EH (cell line): ENCODE measurements at regions not wholly inside any gene's neighbourhood (a gene's known extent, or its start where the extent isn't known, plus 50 kb on each side); places are given as distances from the start of the nearest gene placed in this dataset.

Experiments
- DNase-seq: peaks from one replicate; pipeline ENCODE4 v3.0.0-alpha.2; 2015; ENCODE audit warnings: low read depth

DNA sequence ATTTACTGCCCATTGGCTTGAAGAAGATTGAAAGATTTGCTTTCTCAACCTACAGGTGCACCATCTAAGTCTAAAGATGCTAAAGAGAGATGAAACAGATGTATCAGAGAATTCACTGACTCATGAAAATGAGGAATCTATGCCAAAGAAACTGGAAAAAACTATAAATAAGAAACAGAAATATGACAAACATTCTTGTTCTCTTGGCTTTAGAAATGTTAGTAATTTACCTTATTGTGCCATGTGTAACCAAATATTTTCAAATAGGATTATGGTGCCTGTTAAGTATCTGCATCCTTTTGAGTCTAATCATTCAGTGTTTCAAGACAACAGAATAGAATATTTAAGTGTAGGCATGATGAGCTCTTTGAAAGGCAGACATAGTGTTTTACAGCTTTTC, 271.5 kb downstream of the MEX3B start:
- DNase-seq, result no peak

- DNase-seq, result no peak
Measured at GRCh38 chr15:81768773-81769172, 277.0 kb downstream of the MEX3B start.

DNA sequence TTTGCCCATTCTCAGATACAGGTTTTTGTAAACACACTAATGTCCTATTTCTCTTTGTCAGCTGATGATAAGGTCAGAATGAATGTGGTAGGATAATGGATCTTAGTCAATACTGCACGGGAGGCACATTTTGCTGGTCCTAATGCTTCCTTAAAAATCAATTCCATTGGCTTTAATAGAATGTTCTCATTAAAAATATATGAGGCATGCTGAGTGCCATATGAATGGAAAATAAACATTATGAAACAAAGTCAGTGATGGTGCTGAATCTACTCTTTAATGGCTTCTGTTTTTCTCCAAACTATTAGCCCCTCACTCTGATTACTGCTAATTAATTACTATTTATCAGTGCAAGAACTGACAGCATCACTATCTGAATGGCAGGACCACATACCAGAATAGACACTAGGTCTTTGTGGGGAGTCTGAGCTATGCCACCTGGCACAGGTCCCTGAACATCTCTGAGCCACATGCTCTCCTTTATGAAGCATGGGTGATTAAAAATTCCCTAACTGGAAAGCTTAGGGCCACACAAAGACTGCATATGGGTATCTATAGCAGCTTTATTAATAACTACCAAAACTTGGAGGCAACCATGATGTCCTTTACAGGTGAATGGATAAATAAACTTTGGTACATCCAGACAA, 278.9 kb downstream of the MEX3B start:
- no peak for DNase-seq

- DNase-seq, result no peak
Measured at GRCh38 chr15:81765816-81766215, 280.0 kb downstream of the MEX3B start.

GRCh38 chr15:81763304-81763703, 282.5 kb downstream of the MEX3B start:
- no peak for DNase-seq

- no peak for DNase-seq
Measured at GRCh38 chr15:81760686-81761085, 285.1 kb downstream of the MEX3B start.

GRCh38 chr15:81758818-81759284, 287.0 kb downstream of the MEX3B start:
- no peak for DNase-seq

DNA sequence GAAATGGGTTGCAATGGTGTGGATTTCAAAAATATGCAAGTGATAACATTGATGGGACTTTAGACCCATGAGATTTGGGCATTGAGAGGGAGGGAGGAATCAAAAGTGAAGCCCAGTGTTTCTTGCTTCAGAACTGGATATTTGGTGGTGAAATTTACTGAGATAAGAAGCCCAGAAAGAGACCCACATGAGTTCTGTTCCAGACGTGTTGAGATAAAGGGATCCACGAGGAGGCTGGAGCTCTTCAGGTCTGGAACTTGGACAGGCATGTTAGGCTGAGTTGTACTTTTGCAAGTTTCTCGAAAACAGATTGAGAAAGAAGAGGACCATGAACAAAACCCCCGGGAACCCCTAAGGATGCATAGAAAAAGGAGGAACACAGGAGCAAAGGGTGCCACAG, 290.2 kb downstream of the MEX3B start:
- no peak for DNase-seq

DNA sequence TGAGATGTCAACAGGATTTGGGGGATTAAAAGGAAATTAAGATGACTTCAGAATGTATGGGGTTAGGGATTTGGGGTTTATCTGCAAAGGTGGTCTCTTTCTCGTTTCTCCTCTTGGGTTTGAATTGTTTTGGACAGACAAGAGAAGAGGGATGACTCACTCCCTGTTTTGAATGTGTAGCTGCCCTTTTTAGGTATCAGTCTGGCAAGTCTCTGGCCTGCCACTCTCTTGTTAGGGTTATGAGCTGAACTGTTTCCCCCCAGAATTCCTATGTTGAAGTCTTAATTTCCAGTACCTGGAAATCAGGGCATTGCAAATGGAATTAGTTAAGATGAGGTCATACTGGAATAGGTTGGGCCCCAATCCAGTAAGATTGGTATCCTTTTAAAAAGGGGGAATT, 291.7 kb downstream of the MEX3B start:
- no peak for DNase-seq

- peak; percentile 3 for DNase-seq
Measured at GRCh38 chr15:81752974-81753373, 292.8 kb downstream of the MEX3B start.

DNA sequence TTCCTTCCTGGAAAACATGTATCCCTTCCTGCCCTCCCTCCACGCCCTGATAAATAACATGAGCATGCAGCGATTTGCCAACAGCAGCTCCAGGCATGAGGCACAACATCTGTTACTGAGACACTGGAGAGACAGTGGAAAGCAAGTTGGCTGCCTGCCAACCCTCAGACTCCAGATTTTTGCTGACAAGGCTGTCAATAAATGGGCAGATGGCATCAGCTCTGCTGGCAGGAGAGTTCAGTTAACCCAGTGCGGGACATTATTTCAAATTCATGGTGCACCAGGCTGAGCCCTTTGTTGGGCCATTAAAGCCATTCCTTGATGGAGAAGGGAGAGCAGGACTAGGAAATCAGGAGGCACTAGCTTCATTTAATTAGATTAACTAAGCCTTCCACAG, 293.3 kb downstream of the MEX3B start:
- DNase-seq, result peak; percentile 22

DNA sequence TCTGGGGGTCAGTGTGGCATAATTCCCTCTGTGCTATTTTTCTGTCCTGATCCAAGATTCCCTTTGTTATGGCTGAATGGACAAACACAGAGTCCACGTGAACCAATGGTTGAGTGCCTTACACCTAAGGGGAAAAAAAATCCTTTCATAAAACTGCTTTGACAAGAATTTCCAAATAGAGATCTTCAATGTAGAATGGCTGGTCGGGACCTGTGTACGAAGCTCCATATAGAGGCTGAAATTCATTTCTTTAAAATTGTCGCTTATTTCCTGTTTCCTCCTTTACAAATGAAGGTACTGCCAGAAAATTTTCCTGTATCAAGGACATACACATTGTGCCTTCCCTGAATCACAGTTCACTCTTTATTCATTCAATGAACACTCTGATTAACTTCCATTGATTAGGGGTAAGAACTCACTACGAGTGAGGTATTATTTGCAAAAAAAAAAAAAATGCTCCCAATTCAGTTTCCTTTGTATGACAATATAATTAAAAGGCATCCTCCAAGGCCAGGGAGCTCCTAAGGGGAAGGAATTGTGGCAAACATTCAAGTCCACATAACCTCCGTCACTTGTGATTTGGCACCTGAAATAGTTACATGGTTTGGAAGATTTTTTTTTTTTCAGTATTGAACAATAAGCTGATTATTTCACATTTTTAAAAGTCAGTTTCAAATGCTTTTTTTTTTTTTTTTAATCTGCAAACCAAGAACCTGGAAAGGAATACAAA, 293.8 kb downstream of the MEX3B start:
- DNase-seq, result no peak

DNA sequence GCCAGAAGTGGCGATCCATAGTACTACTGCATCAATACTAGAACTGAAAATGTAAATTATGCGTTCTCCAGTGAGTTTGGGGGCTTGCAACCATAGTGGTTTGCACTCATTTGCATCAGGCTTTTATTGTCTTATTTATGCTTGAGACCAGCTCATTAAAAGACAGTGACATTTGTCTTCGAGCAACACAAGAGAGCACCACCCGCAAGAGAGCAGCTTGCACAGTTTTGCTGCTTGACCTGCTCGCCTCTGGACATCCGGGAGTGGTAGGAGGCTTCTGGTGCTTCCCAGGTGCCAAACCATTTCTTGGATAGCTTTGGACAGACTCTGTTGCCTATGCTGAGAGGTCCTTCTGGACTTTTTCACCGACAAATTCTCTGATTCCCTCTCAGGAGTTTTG, 294.6 kb downstream of the MEX3B start:
- no peak for DNase-seq

- no peak for DNase-seq
Measured at GRCh38 chr15:81749716-81750375, 296.0 kb downstream of the MEX3B start.

- DNase-seq, result no peak
Measured at GRCh38 chr15:81747482-81747881, 298.3 kb downstream of the MEX3B start.

- DNase-seq, result no peak
Measured at GRCh38 chr15:81747026-81747425, 298.8 kb downstream of the MEX3B start.

- no peak for DNase-seq
Measured at GRCh38 chr15:81744364-81744763, 301.5 kb downstream of the MEX3B start.

GRCh38 chr15:81740416-81740815, 305.4 kb downstream of the MEX3B start:
- no peak for DNase-seq

DNA sequence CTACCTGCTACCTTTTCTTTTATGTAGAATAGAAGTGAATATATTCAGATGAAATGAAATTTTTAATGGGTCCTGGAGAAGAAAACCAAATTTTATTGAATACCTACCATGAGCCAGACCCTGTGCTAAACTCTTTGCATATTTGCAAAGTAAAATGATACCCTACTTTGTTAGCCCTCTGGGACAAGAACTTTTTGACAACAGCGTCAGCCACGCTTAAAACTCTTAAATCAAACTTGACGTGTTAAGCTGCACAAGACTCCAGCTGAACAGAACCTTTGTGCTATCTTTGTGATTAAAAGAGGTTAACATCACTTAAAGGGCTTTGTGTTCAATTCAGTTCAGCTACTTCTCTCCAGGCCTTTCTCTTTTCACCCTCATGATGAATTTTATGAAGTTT, 316.5 kb downstream of the MEX3B start:
- DNase-seq, result no peak

GRCh38 chr15:81728726-81729125, 317.1 kb downstream of the MEX3B start:
- no peak for DNase-seq

DNA sequence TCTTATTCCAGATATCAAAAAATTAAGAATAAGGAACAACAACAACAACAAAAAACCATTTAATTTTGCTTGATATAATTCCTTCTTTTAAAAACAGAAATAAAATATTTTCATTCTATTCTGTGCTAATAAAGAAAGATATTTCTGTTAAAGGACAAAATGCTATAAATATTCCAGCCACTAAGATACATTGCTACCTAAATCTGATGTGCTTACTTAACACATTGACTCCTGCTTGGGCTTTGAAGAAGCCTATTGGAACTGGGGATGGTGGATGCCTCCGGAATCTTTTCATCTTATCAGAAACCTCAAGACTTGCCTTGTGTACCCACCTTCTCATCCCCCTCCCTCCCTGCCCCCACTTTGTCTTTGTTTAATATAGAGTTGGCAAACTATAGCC, 320.2 kb downstream of the MEX3B start:
- no peak for DNase-seq

- DNase-seq, result no peak
Measured at GRCh38 chr15:81724536-81724935, 321.3 kb downstream of the MEX3B start.

GRCh38 chr15:81723701-81724100, 322.1 kb downstream of the MEX3B start:
- no peak for DNase-seq
